H54 (cell line): ENCODE measurements at regions not wholly inside any gene's neighbourhood (a gene's known extent, or its start where the extent isn't known, plus 50 kb on each side); places are given as distances from the start of the nearest gene placed in this dataset.
"Not testable (repeated sequence)": the region's sequence is repeated elsewhere in the genome, so short reads cannot be mapped to it uniquely, and the experiment has no call there.

Experiments
- DNase-seq: peaks from one replicate; pipeline ENCODE4 v3.0.0; 2011; ENCODE audit warnings: low spot score, mixed read lengths; ENCODE audit not compliant: insufficient read length
- FAIRE-seq: peaks from 3 replicates; lab custom pipeline; 2011; peaks lifted over from hg19 to GRCh38; lab: Jason Lieb, UNC
- POLR2A ChIP-seq: IDR thresholded peaks from 2 replicates; pipeline ENCODE4 v1.6.1; 2011; ENCODE audit warnings: low read depth, mild to moderate bottlenecking, low read length

DNA sequence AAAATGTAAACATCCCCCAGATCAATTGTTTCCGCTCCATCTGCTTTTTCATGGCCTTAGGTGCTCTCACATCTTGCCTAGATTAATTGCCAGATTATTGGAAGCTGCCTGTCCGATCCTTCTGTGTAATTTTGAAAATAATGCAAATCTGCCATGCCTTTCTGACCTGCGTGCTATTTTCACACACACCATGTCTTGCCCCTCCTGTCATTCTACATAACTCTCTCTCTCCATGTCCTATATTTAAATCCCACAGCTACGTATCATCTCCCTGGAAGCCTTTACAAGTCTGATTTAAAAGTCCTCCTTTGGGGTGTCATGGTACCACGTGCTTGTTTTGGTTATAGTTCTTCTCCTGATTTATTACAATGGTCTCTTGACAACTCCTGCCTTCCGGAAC is 247.6 kb upstream of the ELAVL2 start:
- TF ChIP-seq POLR2A, result no peak
- no peak for FAIRE-seq

DNA sequence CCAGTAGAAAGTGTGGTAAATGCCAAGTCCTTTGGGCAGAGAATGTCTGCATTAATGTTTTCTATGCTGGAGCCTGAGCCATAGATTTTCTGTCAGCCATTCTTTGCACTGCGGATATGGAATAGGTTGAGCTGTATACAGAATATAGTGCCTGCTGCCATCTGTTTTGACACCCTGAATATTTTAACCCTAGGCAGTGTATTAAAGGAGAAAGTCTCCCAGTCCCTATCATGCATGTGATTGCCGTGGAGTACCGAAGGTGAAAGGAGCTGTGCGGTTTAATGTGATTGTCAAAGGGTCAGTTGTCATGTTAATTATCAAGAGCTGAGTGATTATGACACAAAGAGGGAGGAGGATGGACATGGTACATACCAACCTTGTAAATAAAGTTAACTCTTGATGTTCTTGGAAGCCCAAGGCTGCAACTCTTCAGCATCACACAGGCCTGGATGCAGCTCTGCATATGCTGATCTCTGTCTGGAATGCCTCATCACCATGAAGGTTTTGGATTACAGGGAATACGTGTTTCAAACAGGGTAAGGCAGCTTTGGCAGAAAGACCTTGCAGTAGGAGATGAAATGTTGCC is 247.1 kb upstream of the ELAVL2 start:
- FAIRE-seq (no peak), DNase-seq (no peak)
- no peak for TF ChIP-seq POLR2A

More for the DNA sequence above, 247.6 kb upstream of the ELAVL2 start:
- no peak for DNase-seq

DNA sequence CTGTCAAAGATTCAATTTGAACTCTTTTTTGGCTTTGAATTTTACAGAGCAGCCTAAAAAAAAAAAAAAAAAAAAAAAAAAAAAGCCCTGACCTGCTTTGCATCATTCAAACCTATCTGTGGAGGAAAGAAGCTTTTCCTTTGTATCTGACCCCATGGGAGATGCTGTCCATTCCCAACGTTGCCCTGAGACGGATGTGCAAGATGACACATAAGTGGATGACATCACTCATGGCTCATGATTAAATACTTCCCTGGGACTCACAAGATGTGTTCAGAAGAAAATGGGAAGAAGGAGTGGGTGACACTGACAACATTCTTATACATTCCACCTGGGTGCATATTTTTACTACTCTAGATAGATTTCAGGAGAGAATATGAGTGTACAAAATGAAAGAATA is 245.7 kb upstream of the ELAVL2 start:
- DNase-seq, result no peak
- no peak for TF ChIP-seq POLR2A
- peak; percentile 88 for FAIRE-seq

DNA sequence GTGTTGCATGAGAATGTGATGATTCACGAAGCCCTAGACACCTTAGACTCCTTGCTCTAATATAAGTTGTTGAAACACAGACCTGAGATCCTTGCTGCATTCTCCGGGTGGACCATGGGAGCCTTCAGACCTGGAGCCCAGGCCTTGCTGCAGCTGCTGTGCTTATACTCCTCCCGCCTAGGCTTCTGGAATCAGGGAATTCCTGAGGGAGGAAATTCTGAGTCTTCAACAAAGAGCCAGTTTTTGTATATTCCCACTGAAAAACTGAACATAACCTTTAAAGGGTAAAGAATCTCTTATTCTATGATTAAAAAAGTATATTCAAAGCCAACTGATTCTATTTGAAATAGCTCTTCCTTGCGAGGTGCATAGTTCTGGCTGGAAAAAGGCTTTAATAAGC is 245.1 kb upstream of the ELAVL2 start:
- no peak for TF ChIP-seq POLR2A
- no peak for FAIRE-seq

DNA sequence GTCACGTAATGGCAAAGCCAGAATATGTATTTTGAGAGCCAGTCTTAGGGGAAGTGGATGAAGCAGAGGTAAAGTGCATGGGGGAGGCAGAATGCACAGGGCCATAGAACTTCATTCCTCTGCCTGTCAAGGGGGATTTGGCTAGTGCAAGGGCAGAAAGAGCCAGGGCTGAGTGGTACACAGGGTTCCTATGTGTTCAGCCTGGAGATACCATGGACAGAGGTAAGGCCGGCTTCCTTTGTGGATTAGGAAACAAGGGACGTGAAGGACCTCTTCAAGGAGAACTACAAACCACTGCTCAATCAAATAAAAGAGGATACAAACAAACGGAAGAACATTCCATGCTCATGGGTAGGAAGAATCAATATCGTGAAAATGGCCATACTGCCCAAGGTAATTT is 241.1 kb upstream of the ELAVL2 start:
- FAIRE-seq, DNase-seq: not testable (repeated sequence)

More for the DNA sequence above, 245.1 kb upstream of the ELAVL2 start:
- DNase-seq, result no peak

DNA sequence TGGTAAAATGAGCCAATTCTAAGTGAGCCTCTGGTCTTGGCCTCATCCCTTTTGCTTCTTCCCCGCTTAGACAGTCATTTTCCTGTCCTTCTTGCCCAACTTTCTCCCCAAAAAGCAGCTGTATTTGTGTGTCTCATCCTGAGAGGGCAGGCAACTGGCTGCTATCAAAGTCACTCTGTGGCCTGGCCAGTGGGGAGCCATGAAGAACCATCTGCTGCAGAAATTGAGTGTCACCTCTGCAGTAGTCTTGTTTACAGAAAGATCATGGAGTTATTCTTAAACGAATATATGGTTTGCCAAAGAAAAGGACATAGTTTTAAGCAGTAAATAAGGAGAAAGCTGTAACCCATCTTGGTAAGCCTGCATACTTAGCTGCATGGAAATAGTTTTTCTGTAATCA is 233.6 kb upstream of the ELAVL2 start:
- TF ChIP-seq POLR2A, result no peak
- no peak for DNase-seq
- no peak for FAIRE-seq

DNA sequence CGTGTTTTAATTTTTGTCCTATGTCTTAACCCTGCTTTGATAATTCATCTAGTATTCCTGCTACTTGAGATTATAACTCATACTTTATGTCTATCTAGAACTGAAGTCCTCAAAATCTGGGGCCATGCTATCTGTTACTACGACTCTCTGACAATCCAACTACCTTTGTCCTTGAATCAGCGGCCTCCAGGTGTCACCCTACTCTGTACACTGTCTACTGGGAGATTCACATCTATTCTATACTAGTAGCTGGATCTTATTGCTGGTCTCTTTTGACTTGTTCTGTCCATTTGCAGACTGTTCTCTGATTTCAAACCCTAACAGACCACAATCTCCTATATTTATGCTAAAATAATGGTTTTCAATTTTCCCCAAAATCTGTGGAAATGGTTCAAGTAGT is 225.5 kb upstream of the ELAVL2 start:
- DNase-seq (no peak), FAIRE-seq (no peak)
- TF ChIP-seq POLR2A, result no peak

DNA sequence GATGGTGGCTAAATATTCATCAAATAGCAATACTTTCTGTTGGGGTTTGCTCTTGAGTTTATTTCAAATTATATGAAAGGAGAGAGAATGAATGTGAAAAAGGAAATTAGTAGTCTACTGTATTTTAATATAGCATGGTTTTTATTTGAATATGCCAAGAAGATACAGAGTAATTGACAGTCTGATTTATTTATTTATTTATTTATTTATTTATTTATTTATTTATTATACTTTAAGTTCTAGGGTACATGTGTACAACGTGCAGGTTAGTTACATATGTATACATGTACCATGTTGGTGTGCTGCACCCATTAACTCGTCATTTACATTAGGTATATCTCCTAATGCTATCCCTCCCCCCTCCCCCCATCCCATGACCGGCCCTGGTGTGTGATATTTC is 224.2 kb upstream of the ELAVL2 start:
- not testable (repeated sequence) for FAIRE-seq, DNase-seq

DNA sequence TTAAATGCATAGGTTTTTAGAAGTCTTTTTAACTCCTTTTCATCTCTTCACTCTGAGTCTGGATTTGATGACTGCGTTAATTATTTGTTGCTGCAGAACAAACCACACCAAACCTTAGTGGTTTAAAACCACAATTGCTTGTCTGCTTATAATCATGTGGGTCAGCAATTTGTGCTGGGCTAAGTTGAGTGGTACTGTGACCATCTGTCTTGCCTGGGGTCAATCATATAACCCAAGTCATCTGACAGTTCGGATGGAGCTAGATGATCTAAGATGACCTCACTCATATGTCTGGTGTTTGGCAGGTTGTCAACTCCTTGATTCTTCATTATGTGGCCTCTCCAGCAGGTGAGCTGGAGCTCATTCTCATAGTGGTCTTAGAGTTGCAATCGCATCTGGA is 219.1 kb upstream of the ELAVL2 start:
- TF ChIP-seq POLR2A, result no peak
- DNase-seq (no peak), FAIRE-seq (no peak)

DNA sequence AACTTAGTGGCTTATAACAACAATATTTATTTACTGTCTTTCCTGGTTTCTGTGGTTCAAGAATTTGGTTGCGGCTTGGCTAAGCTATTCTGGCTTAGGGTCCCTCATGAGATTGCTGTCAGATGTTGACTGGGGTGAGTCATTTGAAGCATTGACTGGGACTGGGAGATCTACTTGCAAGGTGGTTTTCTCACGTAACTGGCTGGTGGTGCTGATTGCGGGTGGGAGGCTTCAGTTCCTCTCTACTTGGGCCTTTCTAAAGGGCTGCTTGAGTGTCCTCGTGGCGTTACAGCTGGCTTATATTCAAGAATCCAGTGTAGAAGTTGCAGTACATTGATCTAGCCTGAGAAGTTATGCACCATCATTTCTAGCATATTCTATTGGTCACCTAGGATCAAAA is 218.5 kb upstream of the ELAVL2 start:
- no peak for FAIRE-seq

DNA sequence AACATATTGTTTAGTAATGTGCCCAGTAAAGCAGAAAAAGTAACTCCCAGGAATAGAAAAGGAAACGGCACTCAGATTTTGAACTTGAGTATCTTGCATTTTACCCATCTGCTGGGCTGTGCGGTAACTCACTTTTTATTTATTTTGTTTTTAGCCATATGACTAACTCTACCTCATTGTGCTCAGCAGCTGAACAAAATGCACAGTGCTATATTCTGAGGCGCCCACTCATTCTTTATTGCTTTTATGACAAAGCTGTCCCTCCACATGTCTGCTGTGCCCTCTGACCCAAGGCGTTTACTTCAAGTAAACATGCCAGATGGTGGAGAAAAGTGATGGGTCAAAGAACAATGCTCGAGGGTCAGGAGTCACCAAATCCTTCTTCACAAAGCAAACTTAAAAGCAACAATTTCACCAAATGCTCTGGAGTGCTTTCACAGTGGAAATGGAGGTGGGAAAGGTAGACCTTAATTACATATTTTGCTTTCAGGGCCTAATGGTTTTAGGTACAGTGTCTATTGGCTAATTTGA is 215.2 kb upstream of the ELAVL2 start:
- TF ChIP-seq POLR2A, result no peak
- DNase-seq (no peak), FAIRE-seq (no peak)

More for the DNA sequence above, 218.5 kb upstream of the ELAVL2 start:
- no peak for TF ChIP-seq POLR2A
- DNase-seq, result no peak

DNA sequence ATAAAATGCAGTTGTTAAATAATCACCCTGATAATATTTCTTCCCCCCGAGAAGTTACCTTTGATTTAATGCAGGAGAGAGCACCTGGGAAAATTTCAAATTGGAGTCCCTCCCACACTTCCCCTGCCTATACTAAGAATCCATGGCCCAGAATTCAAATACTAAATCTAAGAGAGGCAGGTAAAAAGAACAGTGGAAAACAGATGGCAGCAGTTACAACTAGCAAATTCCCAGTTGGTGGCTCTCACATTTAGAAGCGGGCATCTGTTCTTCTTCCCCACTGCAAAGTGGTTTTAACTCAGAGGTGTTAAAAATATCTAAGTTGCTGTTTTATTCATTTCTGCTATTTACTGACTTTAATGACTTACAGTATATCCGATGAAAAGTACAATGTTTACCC is 210.4 kb upstream of the ELAVL2 start:
- no peak for FAIRE-seq
- TF ChIP-seq POLR2A, result no peak
- DNase-seq, result no peak

DNA sequence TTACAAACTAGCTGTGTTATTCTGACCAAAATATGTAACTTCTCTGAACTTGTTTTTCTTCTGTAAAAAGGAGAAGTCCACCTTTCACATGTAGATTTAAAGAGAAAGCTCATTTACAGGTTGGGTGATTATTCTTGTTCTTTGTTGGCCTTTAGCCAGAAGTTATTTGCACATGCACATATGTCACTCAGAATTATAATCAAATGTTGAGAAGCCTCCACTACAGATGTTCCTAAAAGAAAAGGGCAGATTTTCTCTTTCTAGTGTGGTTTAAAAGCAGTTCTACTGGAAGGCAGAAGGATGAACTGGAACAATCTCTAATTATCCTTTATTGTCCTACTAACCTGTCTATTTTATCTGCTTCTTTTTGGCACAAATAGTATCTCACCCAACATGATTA is 209.8 kb upstream of the ELAVL2 start:
- DNase-seq (no peak), FAIRE-seq (no peak)
- TF ChIP-seq POLR2A, result no peak

DNA sequence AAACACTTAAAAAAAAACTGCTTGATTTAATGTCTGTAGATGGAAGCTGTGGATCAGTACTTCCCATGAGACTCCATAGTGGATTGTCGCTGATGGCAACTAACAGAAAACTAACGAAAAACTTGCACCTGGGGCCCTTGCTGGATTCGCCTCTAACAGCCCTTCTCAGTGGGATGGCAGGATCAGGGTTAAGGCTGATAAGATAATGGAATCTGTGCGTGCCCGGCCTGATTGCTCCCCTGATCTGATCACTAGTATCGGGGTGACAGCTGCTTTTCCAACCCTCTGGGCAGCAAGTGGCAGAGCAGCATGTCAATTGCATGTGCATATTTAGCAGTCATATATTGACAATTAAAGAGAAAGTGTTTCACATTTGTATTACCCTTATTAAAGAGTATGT is 185.8 kb upstream of the ELAVL2 start:
- FAIRE-seq, result no peak
- DNase-seq, result no peak
- TF ChIP-seq POLR2A, result no peak

DNA sequence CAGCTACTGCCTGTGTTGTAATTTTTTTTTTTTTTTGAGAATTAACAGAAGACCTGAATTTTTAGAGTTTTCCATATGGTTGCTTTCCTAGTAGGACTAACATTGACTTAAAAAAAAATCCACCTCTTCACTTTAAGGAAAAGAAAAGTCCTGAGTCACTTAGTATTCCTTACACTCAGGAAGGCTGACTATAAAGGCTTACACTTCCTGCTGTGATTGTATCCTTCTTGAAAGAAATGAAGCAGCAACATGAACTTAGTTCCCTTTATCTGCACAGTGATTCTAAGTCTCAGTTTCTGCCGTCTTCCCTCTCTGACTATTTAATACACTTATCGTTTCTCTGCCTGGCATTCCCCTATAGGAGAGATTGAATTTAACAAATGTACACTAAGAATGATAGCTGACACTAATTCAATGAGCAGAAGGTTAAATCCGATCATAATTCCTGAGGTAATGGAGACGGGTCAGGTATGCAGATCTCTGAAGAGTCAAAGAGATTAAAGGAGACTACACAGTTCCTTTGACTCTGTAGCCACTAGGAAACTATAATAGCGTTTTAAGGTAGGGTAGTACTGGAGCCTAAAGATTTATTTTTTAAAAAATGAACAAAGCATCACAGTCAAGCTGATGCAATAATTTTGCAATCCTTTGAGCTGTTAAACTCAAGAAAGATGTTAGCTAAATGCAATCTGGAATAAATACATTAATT is 185.1 kb upstream of the ELAVL2 start:
- no peak for TF ChIP-seq POLR2A
- peak; percentile 70 for FAIRE-seq
- DNase-seq, result no peak
